HG02852 (cell line): ENCODE measurements at regions not wholly inside any gene's neighbourhood (a gene's known extent, or its start where the extent isn't known, plus 50 kb on each side); places are given as distances from the start of the nearest gene placed in this dataset.
"Not testable (repeated sequence)": the region's sequence is repeated elsewhere in the genome, so short reads cannot be mapped to it uniquely, and the experiment has no call there.

Experiments used
- ATAC-seq: cut with Tn5 transposase; IDR thresholded peaks from one replicate; pipeline ENCODE4 v1.9.1; 2021; ENCODE audit warnings: mild to moderate bottlenecking, moderate library complexity; ENCODE audit not compliant: unreplicated experiment

GRCh38 chr1:144031550-144031949, 59.8 kb upstream of the FAM72C start:
- ATAC-seq, result not testable (repeated sequence)

- peak; percentile 96 for ATAC-seq
These were observed 54.2 kb upstream of the FAM72C start for GRCh38 chr1:144026022-144026421.

- ATAC-seq, result not testable (repeated sequence)
These were observed 50.1 kb upstream of the FAM72C start for GRCh38 chr1:144021690-144022384.
